GM12878 (cell line): ENCODE measurements at regions not wholly inside any gene's neighbourhood (a gene's known extent, or its start where the extent isn't known, plus 50 kb on each side); places are given as distances from the start of the nearest gene placed in this dataset.

Experiments used
- CTCF ChIP-seq, 3 experiments: IDR thresholded peaks in 2 of 3; conservative IDR thresholded peaks in 1 of 3; 2 replicates each; pipeline ENCODE4 v1.5.1; 2011; ENCODE audit warnings: low read depth in 3 of 3, low read length in 3 of 3, mild to moderate bottlenecking in 3 of 3, control low read depth in 2 of 3, moderate library complexity in 2 of 3, inconsistent platforms in 1 of 3, mixed read lengths in 1 of 3; ENCODE audit not compliant: control insufficient read depth in 2 of 3, insufficient read depth in 1 of 3; ENCODE audit errors: extremely low read depth in 1 of 3
- HCFC1 ChIP-seq: fragments of 150-350 bp; IDR thresholded peaks from 2 replicates; pipeline ENCODE4 v1.6.1; 2014; ENCODE audit warnings: low read length
- JUNB ChIP-seq: IDR thresholded peaks from 2 replicates; pipeline ENCODE4 v1.6.1; 2016; ENCODE audit warnings: antibody characterized with exemption, mild to moderate bottlenecking
- NFIC ChIP-seq: IDR thresholded peaks from 2 replicates; pipeline ENCODE4 v1.6.1; 2012; ENCODE audit warnings: low read depth, mild to moderate bottlenecking, inconsistent platforms, low read length, moderate library complexity
- POU2F2 ChIP-seq: IDR thresholded peaks from 3 replicates; pipeline ENCODE4 v1.6.1; 2011; ENCODE audit warnings: low read depth, mild to moderate bottlenecking, low read length, borderline replicate concordance
- SIN3A ChIP-seq: IDR thresholded peaks from 2 replicates; pipeline ENCODE4 v1.6.1; 2012; ENCODE audit warnings: low read depth, low read length, improper control_type of control experiment
- SIX5 ChIP-seq: IDR thresholded peaks from 2 replicates; pipeline ENCODE4 v1.6.1; 2011; ENCODE audit warnings: mild to moderate bottlenecking, low read depth, low read length, moderate library complexity; ENCODE audit not compliant: severe bottlenecking
- TBL1XR1 ChIP-seq: IDR thresholded peaks from 2 replicates; pipeline ENCODE4 v1.6.1; 2012; ENCODE audit warnings: low read depth, low read length, improper control_type of control experiment
- ZNF274 ChIP-seq: IDR thresholded peaks from one replicate; pipeline ENCODE4 v1.8.0; 2011; ENCODE audit not compliant: insufficient read length, insufficient read depth
- TF ChIP-seq, protein P1 (sequence below): fragments of 450-650 bp; formaldehyde crosslinking; IDR thresholded peaks from 2 replicates; pipeline ENCODE4 v1.4.0; 2020; ENCODE audit warnings: mild to moderate bottlenecking, moderate library complexity
- TF ChIP-seq, protein P2 (sequence below): IDR thresholded peaks from 2 replicates; pipeline ENCODE4 v1.6.1; 2011; ENCODE audit warnings: borderline replicate concordance, low read depth, mild to moderate bottlenecking, moderate library complexity, mixed read lengths, low read length; ENCODE audit not compliant: insufficient read depth; ENCODE audit errors: extremely low read length
- TF ChIP-seq, protein P3 (sequence below): IDR thresholded peaks from 2 replicates; pipeline ENCODE4 v1.6.1; 2011; ENCODE audit warnings: low read depth, low read length, improper control_type of control experiment, borderline replicate concordance

GRCh38 chr15:95880031-95880570 lies 450.4 kb upstream of the NR2F2 start:
- TF ChIP-seq NFIC (no peak), ZNF274 (no peak), JUNB (no peak), POU2F2 (no peak), CTCF (IDR thresholded peaks at IDR 0.05 in 2 of 3, conservative IDR thresholded peaks at IDR 0.05 in 1 of 3; ENCODE audit: control insufficient read depth in 2 of 3, extremely low read depth in 1 of 3, insufficient read depth in 1 of 3, low read depth in 3 of 3, low read length in 3 of 3) (no peak), TBL1XR1 (no peak), SIN3A (no peak), HCFC1 (no peak), SIX5 (no peak)
- TF ChIP-seq, protein P1, sequence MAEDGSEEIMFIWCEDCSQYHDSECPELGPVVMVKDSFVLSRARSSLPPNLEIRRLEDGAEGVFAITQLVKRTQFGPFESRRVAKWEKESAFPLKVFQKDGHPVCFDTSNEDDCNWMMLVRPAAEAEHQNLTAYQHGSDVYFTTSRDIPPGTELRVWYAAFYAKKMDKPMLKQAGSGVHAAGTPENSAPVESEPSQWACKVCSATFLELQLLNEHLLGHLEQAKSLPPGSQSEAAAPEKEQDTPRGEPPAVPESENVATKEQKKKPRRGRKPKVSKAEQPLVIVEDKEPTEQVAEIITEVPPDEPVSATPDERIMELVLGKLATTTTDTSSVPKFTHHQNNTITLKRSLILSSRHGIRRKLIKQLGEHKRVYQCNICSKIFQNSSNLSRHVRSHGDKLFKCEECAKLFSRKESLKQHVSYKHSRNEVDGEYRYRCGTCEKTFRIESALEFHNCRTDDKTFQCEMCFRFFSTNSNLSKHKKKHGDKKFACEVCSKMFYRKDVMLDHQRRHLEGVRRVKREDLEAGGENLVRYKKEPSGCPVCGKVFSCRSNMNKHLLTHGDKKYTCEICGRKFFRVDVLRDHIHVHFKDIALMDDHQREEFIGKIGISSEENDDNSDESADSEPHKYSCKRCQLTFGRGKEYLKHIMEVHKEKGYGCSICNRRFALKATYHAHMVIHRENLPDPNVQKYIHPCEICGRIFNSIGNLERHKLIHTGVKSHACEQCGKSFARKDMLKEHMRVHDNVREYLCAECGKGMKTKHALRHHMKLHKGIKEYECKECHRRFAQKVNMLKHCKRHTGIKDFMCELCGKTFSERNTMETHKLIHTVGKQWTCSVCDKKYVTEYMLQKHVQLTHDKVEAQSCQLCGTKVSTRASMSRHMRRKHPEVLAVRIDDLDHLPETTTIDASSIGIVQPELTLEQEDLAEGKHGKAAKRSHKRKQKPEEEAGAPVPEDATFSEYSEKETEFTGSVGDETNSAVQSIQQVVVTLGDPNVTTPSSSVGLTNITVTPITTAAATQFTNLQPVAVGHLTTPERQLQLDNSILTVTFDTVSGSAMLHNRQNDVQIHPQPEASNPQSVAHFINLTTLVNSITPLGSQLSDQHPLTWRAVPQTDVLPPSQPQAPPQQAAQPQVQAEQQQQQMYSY (CRISPR knock-in tag): no peak
- TF ChIP-seq, protein P2, sequence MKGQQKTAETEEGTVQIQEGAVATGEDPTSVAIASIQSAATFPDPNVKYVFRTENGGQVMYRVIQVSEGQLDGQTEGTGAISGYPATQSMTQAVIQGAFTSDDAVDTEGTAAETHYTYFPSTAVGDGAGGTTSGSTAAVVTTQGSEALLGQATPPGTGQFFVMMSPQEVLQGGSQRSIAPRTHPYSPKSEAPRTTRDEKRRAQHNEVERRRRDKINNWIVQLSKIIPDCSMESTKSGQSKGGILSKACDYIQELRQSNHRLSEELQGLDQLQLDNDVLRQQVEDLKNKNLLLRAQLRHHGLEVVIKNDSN: no peak
- TF ChIP-seq, protein P3, sequence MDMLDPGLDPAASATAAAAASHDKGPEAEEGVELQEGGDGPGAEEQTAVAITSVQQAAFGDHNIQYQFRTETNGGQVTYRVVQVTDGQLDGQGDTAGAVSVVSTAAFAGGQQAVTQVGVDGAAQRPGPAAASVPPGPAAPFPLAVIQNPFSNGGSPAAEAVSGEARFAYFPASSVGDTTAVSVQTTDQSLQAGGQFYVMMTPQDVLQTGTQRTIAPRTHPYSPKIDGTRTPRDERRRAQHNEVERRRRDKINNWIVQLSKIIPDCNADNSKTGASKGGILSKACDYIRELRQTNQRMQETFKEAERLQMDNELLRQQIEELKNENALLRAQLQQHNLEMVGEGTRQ: no peak
